ENCODE measurements at regions not wholly inside any gene's neighbourhood (a gene's known extent, or its start where the extent isn't known, plus 50 kb on each side); places are given as distances from the start of the nearest gene placed in this dataset.

- TF ChIP-seq USF1 (IDR thresholded peaks at IDR 0.05; ENCODE audit: borderline replicate concordance, extremely low read length, insufficient read depth, low read depth, low read length) (no peak), CREM (IDR thresholded peaks at IDR 0.05; ENCODE audit: low read depth) (no peak)
These were observed 405.5 kb downstream of the ANKRD7 start (continued) for GRCh38 chr7:118629898-118630438.

GRCh38 chr7:118642396-118642795 is 417.9 kb downstream of the ANKRD7 start:
- H3K4me2 ChIP-seq (ENCODE audit: control insufficient read depth, insufficient read depth): no peak overlapping the region
- POLR2A ChIA-PET: no interaction called here
- DNase-seq (ENCODE audit: low read depth, low spot score) (no peak), FAIRE-seq (no peak), ATAC-seq (no peak)
- no peaks in the 10 kb centered on the region for H3K36me3 ChIP-seq (ENCODE audit: control insufficient read depth in 2 of 2, insufficient read depth in 2 of 2, low read length in 1 of 2)
- H3K9me3 ChIP-seq (replicated peaks; ENCODE audit: control insufficient read depth, insufficient read depth, low read length): no peaks in the 10 kb centered on the region
- no peak overlapping the region for H3K4me3 ChIP-seq
- H3K27ac ChIP-seq (ENCODE audit: control insufficient read depth, insufficient read depth): no peak overlapping the region
- H3K27me3 ChIP-seq (replicated peaks in 1 of 2; ENCODE audit: control insufficient read depth in 2 of 2, insufficient read depth in 2 of 2, low read length in 1 of 2): no peaks in the 10 kb centered on the region
- CTCF ChIA-PET: no interaction called here
- no peaks in the 10 kb centered on the region for H4K20me1 ChIP-seq (ENCODE audit: control insufficient read depth, insufficient read depth)
- WGBS (ENCODE audit: insufficient coverage, insufficient replicate concordance, low lambda C conversion rate, missing lambda C conversion rate): 23% methylated on average over 2 of the region's 2 CpGs
- H2AFZ ChIP-seq (ENCODE audit: control insufficient read depth, low read depth, low read length): no peak overlapping the region
- H3K79me2 ChIP-seq (ENCODE audit: control insufficient read depth, insufficient read depth, low read length): no peaks in the 10 kb centered on the region
- SMC1A ChIA-PET (ENCODE audit: uncharacterized antibody, unreplicated experiment): no interaction called here
- no TSS peak for BruUV-seq (replicated peaks)
- RAD21 ChIA-PET (ENCODE audit: unreplicated experiment): no interaction called here
- intact Hi-C loops (cut with micrococcal nuclease; ENCODE audit: unreplicated experiment): no loop called here
- no peak overlapping the region for H3K9ac ChIP-seq (ENCODE audit: control insufficient read depth, insufficient read depth, low read length)
- in situ Hi-C loops (cut with MboI): no loop called here
- no peaks in the 10 kb centered on the region for H3K4me1 ChIP-seq (ENCODE audit: control insufficient read depth, insufficient read depth, low read length)
- no peak for TF ChIP-seq KAT2A (conservative IDR thresholded peaks at IDR 0.05; ENCODE audit: control insufficient read depth, low read depth, low read length)
- TF ChIP-seq SMAD1 (IDR thresholded peaks at IDR 0.05; ENCODE audit: low read depth, partially characterized antibody): no peak
- no peak for TF ChIP-seq MTA2 (IDR thresholded peaks at IDR 0.05; ENCODE audit: low read depth)
- TF ChIP-seq NFIC (IDR thresholded peaks at IDR 0.05; ENCODE audit: low read depth, low read length): no peak
- no peak for TF ChIP-seq KLF5 (IDR thresholded peaks at IDR 0.05; ENCODE audit: partially characterized antibody)
- TF ChIP-seq BMI1 (IDR thresholded peaks at IDR 0.05; ENCODE audit: borderline replicate concordance): no peak
- no peak for TF ChIP-seq TARDBP (IDR thresholded peaks at IDR 0.05; ENCODE audit: borderline replicate concordance)
- TF ChIP-seq HSF1 (IDR thresholded peaks at IDR 0.05; ENCODE audit: low read depth, low read length): no peak
- no peak for TF ChIP-seq BACH1 (IDR thresholded peaks at IDR 0.05; ENCODE audit: borderline replicate concordance)
- TF ChIP-seq TCF7 (IDR thresholded peaks at IDR 0.05; ENCODE audit: borderline replicate concordance): no peak
- TF ChIP-seq BCLAF1 (IDR thresholded peaks at IDR 0.05): no peak
- no peak for TF ChIP-seq CEBPB (IDR thresholded peaks at IDR 0.05; ENCODE audit: borderline replicate concordance in 1 of 2, low read depth in 2 of 2, low read length in 2 of 2)
- no peak for TF ChIP-seq EP300 (IDR thresholded peaks at IDR 0.05; ENCODE audit: borderline replicate concordance in 1 of 2, control insufficient read depth in 1 of 2, low read depth in 2 of 2, low read length in 2 of 2)
- TF ChIP-seq EZH2 (IDR thresholded peaks at IDR 0.05; ENCODE audit: borderline replicate concordance, control insufficient read depth, low read depth, low read length): no peak
